Spinal cord (tissue), 9 donors: ENCODE measurements at regions not wholly inside any gene's neighbourhood (a gene's known extent, or its start where the extent isn't known, plus 50 kb on each side); places are given as distances from the start of the nearest gene placed in this dataset.
A peak's percentile ranks its signal among the peaks of the same experiment; 100 is the strongest.

ENCODE experiments used
- DNase-seq, 6 donors: peaks; one replicate each; pipeline versions ENCODE4 v3.0.0 to v3.0.0-alpha.2; 2013 to 2015; ENCODE audit warnings: low spot score in 6 of 6, low read depth in 4 of 6
- H3K27ac ChIP-seq: one replicate; pipeline ENCODE4 v1.5.1; 2013; ENCODE audit warnings: low read depth, low read length, control low read depth
- H3K27me3 ChIP-seq: one replicate; pipeline ENCODE4 v1.6.1; 2013; ENCODE audit warnings: low read length; ENCODE audit not compliant: control insufficient read depth, insufficient read depth
- H3K36me3 ChIP-seq: one replicate; pipeline ENCODE4 v1.6.1; 2013; ENCODE audit warnings: low read length; ENCODE audit not compliant: control insufficient read depth, insufficient read depth
- H3K4me1 ChIP-seq: one replicate; pipeline ENCODE4 v1.6.1; 2013; ENCODE audit warnings: low read length; ENCODE audit not compliant: control insufficient read depth, insufficient read depth
- H3K4me3 ChIP-seq: one replicate; pipeline ENCODE4 v1.5.1; 2013; ENCODE audit warnings: low read depth, low read length, control low read depth
- H3K9me3 ChIP-seq: one replicate; pipeline ENCODE4 v1.6.1; 2013; ENCODE audit warnings: low read length; ENCODE audit not compliant: control insufficient read depth, insufficient read depth
- WGBS: methylation state at CpG from one replicate; pipeline ENCODE4 v1.1.5; 2013; ENCODE audit warnings: missing lambda C conversion rate; ENCODE audit not compliant: insufficient coverage; 5-methylcytosine and 5-hydroxymethylcytosine counted together
- donor health status: healthy.

- peaks cover 2% of the 10 kb centered on the region for H3K27me3 ChIP-seq
- H3K4me1 ChIP-seq = no peaks in the 10 kb centered on the region
- no peaks in the 10 kb centered on the region for H3K36me3 ChIP-seq
- H3K27ac ChIP-seq = no peak overlapping the region
- 94% methylated on average over 4 of the region's 4 CpGs for WGBS
- DNase-seq = peak in 1 of 6 donors; percentile 1
- no peak overlapping the region for H3K4me3 ChIP-seq
- no peaks in the 10 kb centered on the region for H3K9me3 ChIP-seq
These were observed 67.5 kb upstream of the MME start for GRCh38 chr3:155012584-155012983.

DNA sequence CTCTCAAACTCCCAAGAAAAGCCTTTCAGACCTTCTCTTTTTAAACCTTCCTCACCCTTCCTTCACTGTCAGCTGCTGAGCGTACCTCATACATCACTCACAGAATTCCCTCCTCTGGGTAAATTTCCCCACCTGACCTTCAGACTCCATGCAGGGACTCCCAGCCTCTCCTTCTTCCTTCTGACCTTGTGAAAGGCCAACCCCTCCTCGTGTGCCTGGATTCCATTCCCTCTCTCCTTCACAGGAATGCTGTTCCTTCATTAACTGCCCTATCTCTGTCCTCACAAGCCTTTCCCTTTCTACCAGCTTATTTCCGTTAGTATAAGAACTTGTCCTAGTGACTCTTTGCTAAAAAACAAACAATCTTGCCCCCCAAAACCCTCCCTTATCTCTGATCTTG lies 69.7 kb upstream of the MME start:
- H3K4me1 ChIP-seq = no peaks in the 10 kb centered on the region
- no peaks in the 10 kb centered on the region for H3K36me3 ChIP-seq
- no peak for DNase-seq
- no peak overlapping the region for H3K27ac ChIP-seq
- H3K27me3 ChIP-seq = peaks cover 2% of the 10 kb centered on the region
- no peak overlapping the region for H3K4me3 ChIP-seq
- no peaks in the 10 kb centered on the region for H3K9me3 ChIP-seq
- WGBS = 56% methylated on average over 2 of the region's 3 CpGs

GRCh38 chr3:155009217-155009616 lies 70.9 kb upstream of the MME start:
- Histone ChIP-seq H3K9me3 (no peaks in the 10 kb centered on the region), H3K27me3 (peaks cover 2% of the 10 kb centered on the region), H3K4me3 (no peak overlapping the region), H3K36me3 (no peaks in the 10 kb centered on the region), H3K4me1 (no peaks in the 10 kb centered on the region), H3K27ac (no peak overlapping the region)
- no CpG with 5 or more reads among the region's 2 CpGs for WGBS
- no peak for DNase-seq

GRCh38 chr3:155007729-155008128 lies 72.4 kb upstream of the MME start:
- Histone ChIP-seq H3K4me1 (no peaks in the 10 kb centered on the region), H3K9me3 (no peaks in the 10 kb centered on the region), H3K27me3 (peaks cover 2% of the 10 kb centered on the region), H3K27ac (no peak overlapping the region), H3K36me3 (no peaks in the 10 kb centered on the region), H3K4me3 (no peak overlapping the region)
- WGBS = 95% methylated on average over 2 of the region's 3 CpGs
- no peak for DNase-seq

GRCh38 chr3:155001289-155002010 lies 78.7 kb upstream of the MME start:
- Histone ChIP-seq H3K27me3 (no peaks in the 10 kb centered on the region), H3K27ac (no peak overlapping the region), H3K36me3 (no peaks in the 10 kb centered on the region), H3K4me1 (no peaks in the 10 kb centered on the region), H3K4me3 (no peak overlapping the region), H3K9me3 (no peaks in the 10 kb centered on the region)
- 88% methylated on average over 3 of the region's 7 CpGs for WGBS
- no peak for DNase-seq

DNA sequence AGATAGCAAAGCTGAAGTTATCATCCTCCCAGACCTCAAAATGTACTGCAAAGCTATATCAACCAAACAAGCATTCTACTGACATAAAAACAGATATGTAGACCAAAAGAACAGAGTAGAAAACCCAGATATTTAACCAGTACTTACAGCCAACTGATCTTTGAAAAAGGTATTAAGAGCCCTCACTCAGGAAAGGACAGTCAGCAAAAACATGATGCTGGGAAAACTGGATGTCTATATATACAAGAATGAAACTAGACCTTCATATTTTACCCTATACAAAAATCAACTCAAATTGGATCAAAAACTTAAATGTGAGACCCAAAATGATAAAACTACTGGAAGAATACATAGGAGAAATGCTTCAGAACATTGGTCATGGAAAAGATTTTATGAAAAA lies 87.5 kb upstream of the MME start:
- H3K27ac ChIP-seq = no peak overlapping the region
- DNase-seq = no peak
- H3K4me3 ChIP-seq = no peak overlapping the region
- no peaks in the 10 kb centered on the region for H3K27me3 ChIP-seq
- H3K36me3 ChIP-seq = no peaks in the 10 kb centered on the region
- no peaks in the 10 kb centered on the region for H3K9me3 ChIP-seq
- H3K4me1 ChIP-seq = no peaks in the 10 kb centered on the region

DNA sequence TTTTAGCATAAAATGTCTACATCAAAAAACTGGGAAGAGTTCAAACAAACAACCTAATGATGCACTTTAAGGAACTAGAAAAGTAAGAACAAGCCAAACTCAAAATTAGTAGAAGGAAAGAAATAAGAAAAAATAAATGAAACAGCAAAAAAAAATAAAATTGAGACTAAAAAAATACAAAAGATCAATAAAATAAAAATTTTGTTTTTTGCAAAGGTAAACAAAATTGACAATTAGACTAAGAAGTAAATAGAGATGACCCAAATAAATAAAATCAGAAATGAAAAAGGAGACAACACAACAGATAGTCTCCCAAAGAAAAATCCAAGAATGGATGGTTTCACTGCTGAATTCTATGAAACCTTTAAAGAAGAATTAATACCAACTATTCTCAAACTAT lies 89.6 kb upstream of the MME start:
- H3K4me3 ChIP-seq = no peak overlapping the region
- no peak for DNase-seq
- no peaks in the 10 kb centered on the region for H3K27me3 ChIP-seq
- H3K4me1 ChIP-seq = no peaks in the 10 kb centered on the region
- no peaks in the 10 kb centered on the region for H3K36me3 ChIP-seq
- H3K27ac ChIP-seq = no peak overlapping the region
- no peaks in the 10 kb centered on the region for H3K9me3 ChIP-seq

DNA sequence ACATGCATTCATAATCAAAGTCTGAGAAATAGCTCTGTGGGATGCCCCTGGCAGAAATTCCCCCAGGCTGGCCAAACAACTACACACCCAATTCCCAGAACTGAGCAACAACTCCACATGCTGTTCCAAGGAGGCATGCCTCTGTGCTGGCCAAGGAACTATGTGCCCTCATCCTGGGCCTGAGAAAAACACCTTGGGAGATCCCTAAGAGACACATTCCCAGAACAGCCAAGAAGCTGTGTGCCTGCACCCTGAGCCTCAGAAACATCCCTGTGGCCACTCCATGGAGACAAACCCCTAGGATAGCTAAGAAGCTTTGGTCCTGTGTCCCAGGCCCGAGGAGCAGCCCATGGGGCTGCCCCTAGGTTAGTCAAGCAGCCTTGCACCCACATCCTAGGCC lies 92.3 kb upstream of the MME start:
- WGBS = 80% methylated on average over 1 of the region's 1 CpG
- no peaks in the 10 kb centered on the region for H3K36me3 ChIP-seq
- no peaks in the 10 kb centered on the region for H3K4me1 ChIP-seq
- no peaks in the 10 kb centered on the region for H3K9me3 ChIP-seq
- no peak for DNase-seq
- H3K4me3 ChIP-seq = no peak overlapping the region
- no peaks in the 10 kb centered on the region for H3K27me3 ChIP-seq
- H3K27ac ChIP-seq = no peak overlapping the region

DNA sequence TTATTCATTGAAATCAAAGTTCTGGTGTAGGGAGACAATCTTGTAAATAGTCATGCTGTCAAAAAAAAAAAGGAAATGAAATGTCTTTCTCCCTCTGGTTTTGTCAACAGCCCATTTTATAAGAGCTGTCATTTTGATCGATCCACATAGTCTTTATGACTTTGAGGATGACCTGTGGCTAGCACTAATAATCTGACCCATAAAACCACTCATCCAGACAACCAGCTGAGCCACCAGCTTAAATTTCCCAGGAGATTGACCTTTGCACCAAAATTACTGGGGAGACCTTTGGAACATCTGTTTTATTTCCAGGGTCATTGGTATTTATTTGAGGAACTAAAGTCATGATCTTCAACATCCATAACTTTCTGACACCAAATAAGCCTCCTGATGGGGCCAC lies 98.5 kb upstream of the MME start:
- DNase-seq = no peak
- no peak overlapping the region for H3K4me3 ChIP-seq
- no peaks in the 10 kb centered on the region for H3K36me3 ChIP-seq
- H3K9me3 ChIP-seq = no peaks in the 10 kb centered on the region
- no peaks in the 10 kb centered on the region for H3K4me1 ChIP-seq
- WGBS = no CpG with 5 or more reads among the region's 1 CpG
- H3K27me3 ChIP-seq = no peaks in the 10 kb centered on the region
- no peak overlapping the region for H3K27ac ChIP-seq

DNA sequence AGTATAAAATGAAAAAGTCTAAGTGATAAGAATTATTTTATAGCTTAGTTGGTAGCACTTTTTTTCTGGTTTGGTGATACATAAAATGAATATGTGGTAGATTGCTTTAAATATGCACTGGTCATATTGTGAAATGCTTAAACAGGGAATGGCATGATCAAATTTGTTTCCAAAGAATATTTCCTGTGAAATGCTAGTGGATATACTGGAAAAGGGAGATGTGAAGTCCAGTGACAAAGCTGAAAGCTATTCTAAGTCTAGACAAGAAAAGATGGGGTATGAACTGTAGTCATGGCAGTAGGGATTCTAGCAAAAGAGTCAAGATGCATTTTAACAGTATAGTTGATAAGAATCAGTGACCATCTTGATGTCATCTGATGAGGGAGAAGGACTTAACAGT lies 98.9 kb upstream of the MME start:
- Histone ChIP-seq H3K9me3 (no peaks in the 10 kb centered on the region), H3K27me3 (no peaks in the 10 kb centered on the region), H3K36me3 (no peaks in the 10 kb centered on the region), H3K4me3 (no peak overlapping the region), H3K4me1 (no peaks in the 10 kb centered on the region), H3K27ac (no peak overlapping the region)
- DNase-seq = no peak
